Ectodermal cell (in vitro differentiated cells): ENCODE measurements at regions not wholly inside any gene's neighbourhood (a gene's known extent, or its start where the extent isn't known, plus 50 kb on each side); places are given as distances from the start of the nearest gene placed in this dataset.

ENCODE experiments used
- H3K27ac ChIP-seq: 2 replicates; pipeline ENCODE4 v1.7.0; 2013; ENCODE audit warnings: mild to moderate bottlenecking, low read depth, low read length; ENCODE audit not compliant: insufficient read depth, poor library complexity, severe bottlenecking
- H3K27me3 ChIP-seq: 2 replicates; pipeline ENCODE4 v1.7.0; 2013; ENCODE audit warnings: mild to moderate bottlenecking, low read length; ENCODE audit not compliant: insufficient read depth, control insufficient read depth, poor library complexity, severe bottlenecking
- H3K36me3 ChIP-seq: one replicate; pipeline ENCODE4 v1.7.0; 2013; ENCODE audit warnings: low read length; ENCODE audit not compliant: control insufficient read depth, insufficient read depth
- H3K4me1 ChIP-seq: one replicate; pipeline ENCODE4 v1.7.0; 2013; ENCODE audit warnings: low read length; ENCODE audit not compliant: control insufficient read depth, insufficient read depth
- H3K4me3 ChIP-seq: 2 replicates; pipeline ENCODE4 v1.7.0; 2013; ENCODE audit warnings: low read depth, low read length, control low read depth; ENCODE audit not compliant: insufficient read depth
- H3K9me3 ChIP-seq: 2 replicates; pipeline ENCODE4 v1.7.0; 2013; ENCODE audit warnings: mild to moderate bottlenecking, low read length, moderate library complexity; ENCODE audit not compliant: control insufficient read depth
- WGBS, 2 experiments: methylation state at CpG; one replicate each; pipeline ENCODE4 v1.1.7; 2013; ENCODE audit warnings: missing lambda C conversion rate in 2 of 2; 5-methylcytosine and 5-hydroxymethylcytosine counted together

GRCh38 chr10:129294944-129295343 is 172.1 kb upstream of the MGMT start:
- Histone ChIP-seq H3K4me3 (no peak overlapping the region), H3K4me1 (no peaks in the 10 kb centered on the region), H3K36me3 (no peaks in the 10 kb centered on the region), H3K9me3 (no peaks in the 10 kb centered on the region), H3K27ac (no peak overlapping the region), H3K27me3 (no peaks in the 10 kb centered on the region)
- 93 to 94% methylated on average over 3 of the region's 3 CpGs for WGBS, 2 experiments

GRCh38 chr10:129305046-129305445 is 162.0 kb upstream of the MGMT start:
- H3K27ac ChIP-seq: no peak overlapping the region
- H3K4me3 ChIP-seq: no peak overlapping the region
- no peaks in the 10 kb centered on the region for H3K36me3 ChIP-seq
- 93 to 95% methylated on average over 5 of the region's 5 CpGs for WGBS, 2 experiments
- no peaks in the 10 kb centered on the region for H3K27me3 ChIP-seq
- H3K4me1 ChIP-seq: no peaks in the 10 kb centered on the region
- H3K9me3 ChIP-seq: no peaks in the 10 kb centered on the region

GRCh38 chr10:129307141-129307540 is 159.9 kb upstream of the MGMT start:
- 96 to 98% methylated on average over 7 of the region's 8 CpGs for WGBS, 2 experiments
- no peak overlapping the region for H3K27ac ChIP-seq
- H3K4me1 ChIP-seq: no peaks in the 10 kb centered on the region
- H3K9me3 ChIP-seq: no peaks in the 10 kb centered on the region
- no peaks in the 10 kb centered on the region for H3K36me3 ChIP-seq
- no peaks in the 10 kb centered on the region for H3K27me3 ChIP-seq
- H3K4me3 ChIP-seq: no peak overlapping the region

- H3K4me3 ChIP-seq: no peak overlapping the region
- H3K36me3 ChIP-seq: no peaks in the 10 kb centered on the region
- no peaks in the 10 kb centered on the region for H3K4me1 ChIP-seq
- no peaks in the 10 kb centered on the region for H3K27me3 ChIP-seq
- 91 to 93% methylated on average over 10 of the region's 10 CpGs for WGBS, 2 experiments
- H3K27ac ChIP-seq: no peak overlapping the region
- H3K9me3 ChIP-seq: no peaks in the 10 kb centered on the region
Observed at GRCh38 chr10:129308953-129309564, 158.0 kb upstream of the MGMT start.

- Histone ChIP-seq H3K27me3 (no peaks in the 10 kb centered on the region), H3K27ac (no peak overlapping the region), H3K9me3 (no peaks in the 10 kb centered on the region), H3K36me3 (no peaks in the 10 kb centered on the region), H3K4me1 (no peaks in the 10 kb centered on the region), H3K4me3 (no peak overlapping the region)
- WGBS, 2 experiments: 92 to 94% methylated on average over 4 to 5 of the region's 5 CpGs
Observed at GRCh38 chr10:129309565-129309964, 157.5 kb upstream of the MGMT start.

GRCh38 chr10:129310881-129311280 is 156.2 kb upstream of the MGMT start:
- WGBS, 2 experiments: 92 to 93% methylated on average over 4 of the region's 4 CpGs
- H3K27me3 ChIP-seq: no peaks in the 10 kb centered on the region
- no peaks in the 10 kb centered on the region for H3K9me3 ChIP-seq

GRCh38 chr10:129319934-129320333 is 147.1 kb upstream of the MGMT start:
- WGBS, 2 experiments: 83 to 91% methylated on average over 1 of the region's 1 CpG
- H3K27me3 ChIP-seq: no peaks in the 10 kb centered on the region
- no peaks in the 10 kb centered on the region for H3K9me3 ChIP-seq
- no peak overlapping the region for H3K4me3 ChIP-seq
- no peaks in the 10 kb centered on the region for H3K36me3 ChIP-seq
- H3K27ac ChIP-seq: no peak overlapping the region
- H3K4me1 ChIP-seq: no peaks in the 10 kb centered on the region

More at GRCh38 chr10:129310881-129311280, 156.2 kb upstream of the MGMT start:
- Histone ChIP-seq H3K27ac (no peak overlapping the region), H3K36me3 (no peaks in the 10 kb centered on the region), H3K4me3 (no peak overlapping the region), H3K4me1 (no peaks in the 10 kb centered on the region)

GRCh38 chr10:129320340-129320739 is 146.7 kb upstream of the MGMT start:
- Histone ChIP-seq H3K36me3 (no peaks in the 10 kb centered on the region), H3K9me3 (no peaks in the 10 kb centered on the region), H3K27ac (no peak overlapping the region), H3K4me1 (no peaks in the 10 kb centered on the region), H3K27me3 (no peaks in the 10 kb centered on the region), H3K4me3 (no peak overlapping the region)
- 89 to 94% methylated on average over 1 of the region's 1 CpG for WGBS, 2 experiments

- no peaks in the 10 kb centered on the region for H3K27me3 ChIP-seq
- H3K36me3 ChIP-seq: no peaks in the 10 kb centered on the region
- H3K27ac ChIP-seq: no peak overlapping the region
- WGBS, 2 experiments: 92 to 94% methylated on average over 10 of the region's 10 CpGs
- no peak overlapping the region for H3K4me3 ChIP-seq
- H3K4me1 ChIP-seq: no peaks in the 10 kb centered on the region
- H3K9me3 ChIP-seq: no peaks in the 10 kb centered on the region
Observed at GRCh38 chr10:129321727-129322126, 145.3 kb upstream of the MGMT start.

- Histone ChIP-seq H3K27ac (no peak overlapping the region), H3K27me3 (no peaks in the 10 kb centered on the region), H3K36me3 (no peaks in the 10 kb centered on the region), H3K4me1 (no peaks in the 10 kb centered on the region), H3K9me3 (no peaks in the 10 kb centered on the region), H3K4me3 (no peak overlapping the region)
- 71 to 75% methylated on average over 13 of the region's 13 CpGs for WGBS, 2 experiments
Observed at GRCh38 chr10:129322933-129323820, 143.9 kb upstream of the MGMT start.
